NCI-H1048 (cell line): ENCODE measurements at regions not wholly inside any gene's neighbourhood (a gene's known extent, or its start where the extent isn't known, plus 50 kb on each side); places are given as distances from the start of the nearest gene placed in this dataset.

Experiments
- DNase-seq: peaks from one replicate; lab custom pipeline; 2025; lab: John Stamatoyannopoulos, UW

GRCh38 chr3:34969513-34969912 is 669.8 kb upstream of the ARPP21 start:
- DNase-seq = no peak

DNA sequence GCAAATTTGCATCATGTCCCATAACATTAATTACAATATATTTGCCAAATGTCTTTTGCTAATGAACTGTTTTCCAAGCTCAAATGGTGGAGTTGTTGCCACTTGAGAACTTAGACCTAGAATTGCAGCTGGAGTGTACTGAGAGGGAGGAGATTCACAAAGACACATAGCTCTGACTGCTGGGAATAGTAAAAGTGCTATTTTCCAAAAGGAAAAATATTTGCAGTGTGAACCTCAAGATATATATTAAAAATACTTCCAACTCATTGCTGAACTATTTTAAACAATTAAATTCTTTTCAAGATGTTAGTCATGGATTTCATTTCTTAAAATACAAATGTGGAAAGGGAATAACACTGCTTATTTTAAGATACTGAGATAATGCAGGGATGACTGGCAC is 666.8 kb upstream of the ARPP21 start:
- DNase-seq = no peak

DNA sequence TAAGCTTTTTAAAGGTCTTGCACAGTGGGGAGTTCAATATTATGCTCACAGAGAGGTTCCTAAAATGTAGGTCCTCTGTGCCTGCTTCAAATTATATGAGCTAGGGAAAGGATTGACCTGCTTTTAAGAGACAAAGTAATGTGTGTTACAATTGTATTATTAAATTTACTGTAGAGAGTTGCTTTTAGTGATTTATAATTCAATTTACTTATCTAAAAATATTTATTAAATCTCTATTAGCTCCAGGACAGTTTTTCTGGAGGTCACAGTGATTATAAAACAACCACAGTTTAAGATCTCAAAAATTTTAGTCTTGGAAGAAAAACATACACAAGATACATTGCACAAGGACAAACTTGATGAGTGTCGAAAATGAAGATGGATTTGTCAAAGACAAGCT is 665.7 kb upstream of the ARPP21 start:
- DNase-seq = no peak

GRCh38 chr3:34983631-34984030 is 655.7 kb upstream of the ARPP21 start:
- DNase-seq = no peak

GRCh38 chr3:34988296-34988695 is 651.0 kb upstream of the ARPP21 start:
- DNase-seq = no peak

DNA sequence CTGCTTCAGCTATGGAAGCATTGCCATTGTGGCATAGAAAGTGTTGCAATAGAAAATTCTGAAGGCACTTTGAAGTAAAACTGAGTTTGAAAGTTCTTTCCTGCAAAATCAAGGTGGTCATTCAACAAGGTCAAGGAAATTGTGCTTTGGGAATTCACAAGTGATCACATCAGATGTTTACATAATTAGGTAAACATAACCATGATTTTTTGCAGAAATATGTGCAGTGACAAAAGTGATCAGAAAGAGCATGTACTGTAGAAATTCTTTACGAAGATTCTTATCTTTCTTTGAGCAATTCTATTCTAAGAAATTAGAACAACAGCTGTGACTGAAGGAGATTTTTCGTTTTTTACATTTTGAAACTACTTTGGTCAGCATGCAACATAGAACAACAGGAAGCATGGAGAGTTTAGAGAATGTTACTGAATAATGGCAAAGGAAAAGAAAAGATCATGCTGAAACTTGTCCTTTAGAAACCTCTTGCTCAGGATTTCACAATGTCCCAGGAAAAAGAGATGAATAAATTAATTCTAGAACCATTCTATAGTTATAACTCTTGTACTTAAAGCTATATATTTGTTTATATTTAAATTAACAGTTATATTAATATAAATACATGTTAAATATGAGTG is 643.4 kb upstream of the ARPP21 start:
- no peak for DNase-seq

DNA sequence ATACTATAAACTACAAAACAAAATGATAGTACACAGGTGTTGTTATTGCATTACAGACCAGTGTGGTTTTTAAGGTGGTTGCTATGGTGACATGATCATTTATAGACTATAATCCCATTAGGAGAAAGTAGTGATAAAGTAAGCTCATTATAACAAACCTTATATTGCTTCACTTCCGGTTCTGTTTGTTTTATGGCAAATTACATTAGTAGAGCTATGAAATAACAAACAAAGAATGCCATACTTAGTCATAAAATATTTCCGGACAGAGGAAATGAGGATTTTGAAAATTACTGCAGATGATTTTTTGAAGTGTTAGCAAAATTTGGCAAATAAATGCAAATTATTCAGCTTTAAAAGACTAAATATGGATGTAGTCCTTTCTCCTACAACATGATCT is 640.4 kb upstream of the ARPP21 start:
- DNase-seq = no peak

DNA sequence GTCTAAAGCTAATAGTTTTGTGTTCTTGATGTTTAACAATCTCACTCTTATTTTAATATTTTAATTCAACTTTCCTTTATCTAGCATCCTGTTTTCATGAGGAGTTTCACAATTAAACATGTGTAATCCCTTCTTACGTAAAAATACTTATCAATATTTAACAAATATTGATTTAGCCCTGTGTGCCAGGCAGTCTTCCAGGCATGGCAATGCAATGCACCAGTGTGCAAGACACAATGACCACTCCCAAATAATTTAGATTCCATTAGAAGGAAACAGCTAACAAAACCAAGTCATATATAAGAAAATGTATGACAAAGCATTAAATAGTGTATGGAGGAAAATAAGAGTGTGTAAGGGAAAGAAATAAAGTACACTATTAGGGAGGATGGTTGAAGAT is 627.1 kb upstream of the ARPP21 start:
- no peak for DNase-seq

DNA sequence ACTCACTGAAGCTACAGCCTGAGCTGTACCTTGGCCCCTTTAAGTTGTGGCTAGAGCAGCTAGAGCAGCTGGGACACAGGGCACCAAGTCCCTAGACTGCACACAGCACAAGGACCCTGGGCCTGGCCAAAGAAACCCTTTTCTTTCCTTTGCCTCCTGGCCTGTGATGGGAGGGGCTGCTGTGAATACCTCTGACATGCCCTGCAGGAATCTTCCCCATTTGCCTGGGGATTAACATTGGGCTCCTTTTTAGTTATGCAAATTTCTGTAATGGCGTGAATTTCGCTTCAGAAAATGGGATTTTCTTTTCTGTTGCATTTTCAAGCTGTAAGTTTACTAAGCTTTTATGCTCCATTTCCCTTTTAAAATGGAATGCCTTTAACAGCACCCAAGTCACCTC is 611.2 kb upstream of the ARPP21 start:
- DNase-seq = no peak

DNA sequence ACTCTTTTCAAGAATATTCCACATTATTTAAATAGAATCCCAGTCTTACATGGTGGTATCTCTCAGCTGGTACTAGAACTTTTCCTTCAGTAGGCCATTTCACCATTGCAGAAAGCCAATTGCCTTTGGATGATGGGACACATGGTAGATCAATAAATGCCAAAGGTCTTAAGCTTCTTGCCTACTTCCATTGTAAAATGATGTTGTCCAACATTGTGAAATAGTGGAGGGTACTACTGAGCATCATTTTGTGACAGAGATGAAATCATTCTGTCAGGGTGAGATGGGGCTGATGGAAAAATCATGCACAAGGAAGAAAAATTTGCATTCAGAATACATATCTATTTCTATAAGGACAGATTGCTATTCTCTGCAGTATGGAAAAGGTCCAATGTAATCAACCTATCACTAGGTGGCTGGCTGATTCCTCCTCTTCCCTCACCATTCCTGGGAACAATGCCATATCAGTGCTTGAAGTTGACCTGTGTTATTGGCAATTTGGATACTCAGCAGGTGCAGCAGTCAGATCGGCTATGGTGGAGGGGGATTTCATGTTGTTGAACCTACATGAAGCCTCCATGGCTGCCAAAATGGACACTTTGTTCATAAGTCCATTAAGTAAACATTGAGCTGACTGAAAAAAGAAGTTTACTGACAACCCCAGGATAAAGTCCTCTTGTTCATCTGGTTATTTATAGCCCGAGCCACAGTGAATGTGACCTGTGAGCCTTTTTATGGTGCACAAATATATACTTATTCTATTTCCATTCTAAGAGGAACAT is 596.9 kb upstream of the ARPP21 start:
- no peak for DNase-seq

GRCh38 chr3:35043040-35043439 is 596.3 kb upstream of the ARPP21 start:
- DNase-seq = no peak

DNA sequence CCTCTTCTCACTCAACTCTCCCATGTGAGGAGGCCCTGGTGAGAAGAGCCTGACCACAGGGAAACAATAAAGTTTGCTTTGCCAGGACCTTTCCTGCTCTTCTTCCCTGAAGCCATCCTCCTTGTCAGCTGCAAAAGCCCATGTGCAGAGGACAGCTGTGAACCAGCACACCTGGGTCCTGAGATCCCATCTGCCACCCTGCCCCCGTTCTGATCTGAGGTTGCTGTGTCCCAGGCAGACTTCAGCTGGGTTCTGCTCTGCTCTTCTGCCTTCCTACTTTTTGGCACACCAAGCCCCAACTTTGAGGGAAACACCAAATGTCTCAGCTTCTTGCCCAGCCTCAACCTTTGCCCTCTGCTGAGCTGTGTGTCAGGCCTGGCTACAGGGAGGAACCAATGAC is 595.1 kb upstream of the ARPP21 start:
- no peak for DNase-seq

- no peak for DNase-seq
Observed at GRCh38 chr3:35045118-35045517, 594.2 kb upstream of the ARPP21 start.

GRCh38 chr3:35064761-35065160 is 574.6 kb upstream of the ARPP21 start:
- no peak for DNase-seq

DNA sequence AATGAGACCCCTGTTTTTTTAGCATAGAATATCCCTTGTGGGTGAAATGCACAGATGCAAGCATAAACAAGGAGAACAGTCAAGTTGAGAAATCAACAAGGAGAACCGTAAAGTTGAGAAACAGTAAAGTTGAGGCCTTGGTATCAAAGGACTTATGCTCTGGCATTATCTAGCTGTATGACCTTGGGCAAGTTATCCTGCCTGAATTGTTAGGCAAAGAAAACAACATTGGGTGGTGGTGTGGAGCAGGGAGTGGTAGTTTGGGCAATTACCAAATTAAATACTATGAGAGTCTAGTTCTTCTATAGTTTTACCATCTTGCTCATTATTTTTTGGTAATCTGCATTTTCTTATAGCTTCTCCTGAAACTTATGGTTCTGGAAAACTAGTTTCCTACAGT is 573.4 kb upstream of the ARPP21 start:
- DNase-seq = no peak

DNA sequence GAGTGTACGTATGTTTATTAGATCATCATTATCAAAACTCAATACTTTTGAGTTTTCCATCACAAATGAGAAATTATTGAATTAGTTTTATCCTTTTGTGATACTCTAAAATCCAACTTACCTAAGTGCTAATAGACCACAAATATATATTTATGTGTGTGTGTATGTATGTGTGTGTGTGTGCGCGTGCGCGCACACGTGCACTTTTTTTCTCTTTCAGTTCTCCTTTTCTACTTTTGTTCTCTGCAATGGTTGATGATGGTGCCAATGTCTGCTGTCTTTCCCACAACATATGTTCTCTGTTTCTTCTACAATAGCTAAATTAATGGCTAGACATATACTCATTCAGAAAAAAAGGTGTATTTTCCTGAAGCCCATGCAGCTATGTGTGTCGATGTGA is 571.6 kb upstream of the ARPP21 start:
- no peak for DNase-seq

- no peak for DNase-seq
Observed at GRCh38 chr3:35070088-35070487, 569.2 kb upstream of the ARPP21 start.

DNA sequence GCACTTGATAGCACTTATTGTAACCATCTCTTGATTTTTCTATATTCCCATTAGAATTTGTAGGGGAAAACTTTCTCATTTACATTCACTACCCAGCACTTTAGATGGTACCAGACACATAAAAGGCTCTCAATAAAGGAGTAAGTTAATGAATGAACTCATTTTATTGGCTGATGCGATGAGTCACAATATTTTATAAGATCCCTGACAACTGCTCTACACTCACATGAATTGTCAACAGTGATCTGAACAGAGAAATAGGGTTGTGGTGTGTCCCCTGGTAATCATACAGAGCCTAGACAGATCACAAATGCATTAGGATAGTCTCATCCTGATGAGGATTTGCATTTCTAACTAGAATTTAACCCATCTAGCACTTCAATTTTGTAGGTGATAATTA is 567.6 kb upstream of the ARPP21 start:
- DNase-seq = no peak

DNA sequence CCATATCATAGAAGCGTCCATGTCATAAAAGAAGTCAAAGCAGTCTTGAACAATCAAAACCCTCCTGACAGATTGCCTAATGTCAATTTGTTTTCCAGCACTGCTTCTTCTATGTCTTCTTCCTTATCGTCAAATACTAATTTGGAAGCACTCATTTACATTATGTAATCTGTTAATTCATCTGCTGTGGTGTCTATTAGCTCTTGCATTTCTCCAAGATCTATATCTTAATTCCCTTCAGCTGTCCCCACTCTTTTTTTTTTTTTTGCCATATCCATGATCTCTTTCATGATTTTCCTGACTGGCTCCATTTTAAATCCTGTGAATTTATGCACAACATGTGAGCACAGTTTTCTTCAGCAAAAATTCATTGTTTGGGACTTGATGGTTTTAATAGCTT is 560.5 kb upstream of the ARPP21 start:
- no peak for DNase-seq

- no peak for DNase-seq
Observed at GRCh38 chr3:35079403-35079802, 559.9 kb upstream of the ARPP21 start.

GRCh38 chr3:35081899-35082298 is 557.4 kb upstream of the ARPP21 start:
- DNase-seq = no peak

GRCh38 chr3:35088943-35089342 is 550.4 kb upstream of the ARPP21 start:
- no peak for DNase-seq

GRCh38 chr3:35114686-35115085 is 524.6 kb upstream of the ARPP21 start:
- DNase-seq = no peak

DNA sequence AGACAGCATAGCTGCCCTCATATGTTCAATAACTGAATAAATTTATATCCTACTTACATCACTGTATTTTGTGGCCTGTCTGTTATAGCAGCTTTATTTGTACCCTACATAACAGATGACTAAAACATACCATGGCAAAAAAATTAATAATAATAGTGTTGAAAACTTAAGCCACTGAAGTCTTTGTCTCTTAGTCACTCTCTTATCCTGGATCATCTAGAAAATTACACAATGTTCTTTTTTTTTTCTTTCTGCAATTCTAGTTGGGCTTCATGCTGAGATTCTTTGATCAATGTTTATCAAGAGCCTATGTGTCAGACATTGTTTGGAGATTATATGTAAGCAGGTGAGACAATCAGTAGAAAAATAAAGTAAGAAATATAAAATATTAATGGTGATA is 519.3 kb upstream of the ARPP21 start:
- DNase-seq = no peak
